HepG2 (cell line): ENCODE measurements at regions not wholly inside any gene's neighbourhood (a gene's known extent, or its start where the extent isn't known, plus 50 kb on each side); places are given as distances from the start of the nearest gene placed in this dataset.
A peak's percentile ranks its signal among the peaks of the same experiment; 100 is the strongest.

Source experiments
- ATAC-seq: fragments of 200-7000 bp; cut with Tn5 transposase; 3 replicates; pipeline ENCODE4 v1.9.1; 2020; ENCODE audit warnings: mild to moderate bottlenecking, moderate library complexity
- BruUV-seq: library from RNA; stranded (reverse); fragments of 400-500 nt; replicated peaks from 2 replicates; lab custom pipeline; 2021; lab: Mats Ljungman, UMichigan
- CTCF ChIA-PET: fragments of 300-600 bp; formaldehyde crosslinking; extraction: SDS; loops from one replicate; lab custom pipeline; 2021; ENCODE audit warnings: low total read pairs, inconsistent platforms, low intra/inter-chr PET ratio; lab: Yijun Ruan, JAX
- POLR2A ChIA-PET: fragments of 350-600 bp; sonication (Branson Sonifier 250); formaldehyde crosslinking; loops from one replicate; lab custom pipeline; 2020; ENCODE audit warnings: antibody characterized with exemption, inconsistent platforms; lab: Yijun Ruan, JAX
- DNase-seq: peaks from one replicate; pipeline ENCODE4 v3.0.0-alpha.2; 2015; ENCODE audit warnings: low spot score
- FAIRE-seq: peaks from 3 replicates; lab custom pipeline; 2011; peaks lifted over from hg19 to GRCh38; lab: Jason Lieb, UNC
- H2AFZ ChIP-seq: one replicate; pipeline ENCODE4 v1.6.1; 2011; ENCODE audit warnings: low read length, inconsistent platforms
- H3K27ac ChIP-seq: fragments of 300-600 bp; 3 replicates; pipeline ENCODE4 v1.8.0; 2011; ENCODE audit warnings: mixed run types, mild to moderate bottlenecking, mixed read lengths, low read length, inconsistent platforms; ENCODE audit not compliant: insufficient read depth; ENCODE audit errors: extremely low read length
- H3K27me3 ChIP-seq, 2 experiments: fragments of 200-600 bp in 1 of 2; 2 replicates in 1 of 2; 3 replicates in 1 of 2; pipeline versions ENCODE4 v1.6.0 to v1.8.0; 2011; ENCODE audit warnings: low read length in 2 of 2, mild to moderate bottlenecking in 2 of 2, moderate library complexity in 2 of 2, inconsistent platforms in 1 of 2; ENCODE audit not compliant: insufficient read depth in 2 of 2, control insufficient read depth in 1 of 2
- H3K36me3 ChIP-seq, 2 experiments: fragments of 200-600 bp in 1 of 2; replicated peaks in 1 of 2; 2 replicates in 1 of 2; 3 replicates in 1 of 2; pipeline versions ENCODE4 v1.5.1 to v1.8.0; 2011; ENCODE audit warnings: low read length in 2 of 2, inconsistent platforms in 1 of 2; ENCODE audit not compliant: insufficient read depth in 2 of 2, control insufficient read depth in 1 of 2
- H3K4me1 ChIP-seq: 2 replicates; pipeline ENCODE4 v1.5.1; 2012; ENCODE audit warnings: low read length, inconsistent platforms; ENCODE audit not compliant: insufficient read depth
- H3K4me2 ChIP-seq: 2 replicates; pipeline ENCODE4 v1.6.0; 2011; ENCODE audit warnings: low read depth, low read length, inconsistent platforms
- H3K4me3 ChIP-seq, 3 experiments: fragments of 200-600 bp in 1 of 3; sonication (generic), shearing (Covaris generic) in 1 of 3; replicated peaks in 1 of 3; 2 replicates each; pipeline ENCODE4 v1.5.1; 2011 to 2016; ENCODE audit warnings: low read length in 3 of 3, inconsistent platforms in 2 of 3, low read depth in 2 of 3, mild to moderate bottlenecking in 2 of 3, control low read depth in 1 of 3, mixed read lengths in 1 of 3; ENCODE audit not compliant: insufficient read depth in 1 of 3
- H3K79me2 ChIP-seq: one replicate; pipeline ENCODE4 v1.6.1; 2011; ENCODE audit warnings: low read length, inconsistent platforms; ENCODE audit not compliant: insufficient read depth
- H3K9ac ChIP-seq: 2 replicates; pipeline ENCODE4 v1.6.0; 2011; ENCODE audit warnings: mild to moderate bottlenecking, low read depth, low read length, inconsistent platforms; ENCODE audit not compliant: insufficient read depth
- H3K9me3 ChIP-seq: 2 replicates; pipeline ENCODE4 v1.5.1; 2012; ENCODE audit warnings: mild to moderate bottlenecking, low read length
- H4K20me1 ChIP-seq: 2 replicates; pipeline ENCODE4 v1.6.0; 2011; ENCODE audit warnings: inconsistent platforms, mild to moderate bottlenecking, low read length, moderate library complexity; ENCODE audit not compliant: insufficient read depth
- ATF5 ChIP-seq: sonication (generic); formaldehyde crosslinking; IDR thresholded peaks from 2 replicates; pipeline ENCODE4 v1.4.0; 2020; ENCODE audit warnings: mild to moderate bottlenecking, low read depth, missing genetic modification reagents
- CSRNP2 ChIP-seq: sonication (generic); formaldehyde crosslinking; conservative IDR thresholded peaks from 2 replicates; pipeline ENCODE4 v1.8.0; 2022; ENCODE audit warnings: low read depth, missing genetic modification reagents
- DMTF1 ChIP-seq: sonication (generic); formaldehyde crosslinking; IDR thresholded peaks from 2 replicates; pipeline ENCODE4 v1.4.0; 2020; ENCODE audit warnings: mild to moderate bottlenecking, missing genetic modification reagents
- IKZF5 ChIP-seq: IDR thresholded peaks from 2 replicates; pipeline ENCODE4 v1.6.1; 2018; ENCODE audit warnings: missing genetic modification reagents, mild to moderate bottlenecking, missing compliant biosample characterization
- MAFF ChIP-seq: IDR thresholded peaks from 2 replicates; pipeline ENCODE4 v1.6.1; 2011; ENCODE audit warnings: low read depth, low read length, improper control_type of control experiment
- MAFK ChIP-seq, 2 experiments: IDR thresholded peaks in 1 of 2; conservative IDR thresholded peaks in 1 of 2; 2 replicates each; pipeline ENCODE4 v1.6.1; 2011; ENCODE audit warnings: improper control_type of control experiment in 2 of 2, low read length in 2 of 2
- RBM22 ChIP-seq: fragments of 200-400 bp; formaldehyde crosslinking; optimal IDR thresholded peaks from 2 replicates; pipeline ENCODE3; 2017; ENCODE audit warnings: mild to moderate bottlenecking, low read length, moderate library complexity
- SIX1 ChIP-seq: sonication (generic); formaldehyde crosslinking; IDR thresholded peaks from 2 replicates; pipeline ENCODE4 v1.4.0; 2020; ENCODE audit warnings: missing genetic modification reagents, borderline replicate concordance
- ZBTB37 ChIP-seq: sonication (generic); formaldehyde crosslinking; IDR thresholded peaks from 2 replicates; pipeline ENCODE4 v1.4.0; 2020; ENCODE audit warnings: mild to moderate bottlenecking, missing genetic modification reagents
- ZNF276 ChIP-seq: sonication (generic); formaldehyde crosslinking; IDR thresholded peaks from 2 replicates; pipeline ENCODE4 v1.4.0; 2020; ENCODE audit warnings: mild to moderate bottlenecking, low read depth, missing genetic modification reagents
- WGBS: methylation state at CpG from one replicate; pipeline ENCODE4 v1.1.6; 2017; ENCODE audit warnings: low lambda C conversion rate; 5-methylcytosine and 5-hydroxymethylcytosine counted together
- in situ Hi-C: cut with HindIII; loops from 2 replicates; pipeline ENCODE4 v1.10.0; 2017; ENCODE audit warnings: low pct_unique_long_range_greater_than_20kb; ENCODE audit not compliant: extremely low pct_ligation_motif_present
- intact Hi-C: fragments of 100-400 bp; cut with micrococcal nuclease; formaldehyde crosslinking; loops from one replicate; pipeline ENCODE4 v1.10.0; 2022; ENCODE audit not compliant: unreplicated experiment

GRCh38 chr13:50274181-50274580 lies 258.9 kb downstream of the KCNRG start:
- H4K20me1 ChIP-seq, result no peaks in the 10 kb centered on the region; the same call in 1 of the 2 replicates
- H3K9me3 ChIP-seq, result peaks cover 10% of the 10 kb centered on the region
- DNase-seq, result no peak
- H3K27me3 ChIP-seq, result no peaks in the 10 kb centered on the region
- FAIRE-seq, result no peak
- H3K36me3 ChIP-seq, result no peaks in the 10 kb centered on the region; a peak in 1 of 5 replicates
- peaks cover 20% of the 10 kb centered on the region for H3K79me2 ChIP-seq
- BruUV-seq, result no TSS peak
- no peak overlapping the region for H3K4me3 ChIP-seq
- no peak overlapping the region for H3K27ac ChIP-seq
- H3K4me1 ChIP-seq, result peaks cover 7% of the 10 kb centered on the region; the same call in 1 of the 2 replicates
- no peak for ATAC-seq
- TF ChIP-seq RBM22 (no peak), MAFF (peak; percentile 52), ZBTB37 (CRISPR knock-in tag) (no peak), DMTF1 (CRISPR knock-in tag) (no peak), ATF5 (no peak), MAFK (conservative IDR thresholded peaks at IDR 0.05 in 1 of 2, IDR thresholded peaks at IDR 0.05 in 1 of 2; ENCODE audit: low read length in 2 of 2) (peak; percentile 55 to 77; a peak in 3 of 4 replicates), CSRNP2 (CRISPR knock-in tag) (no peak), SIX1 (CRISPR knock-in tag) (no peak), IKZF5 (no peak), ZNF276 (no peak)
- WGBS, result 97% methylated on average over 1 of the region's 1 CpG
- in situ Hi-C loops, result no loop called here
- H3K9ac ChIP-seq, result no peak overlapping the region
- intact Hi-C loops, result no loop called here
- no peak overlapping the region for H2AFZ ChIP-seq
- CTCF ChIA-PET, result no interaction called here
- H3K4me2 ChIP-seq, result no peak overlapping the region
- POLR2A ChIA-PET, result no interaction called here
